Immature natural killer cell (primary cell): ENCODE measurements at regions not wholly inside any gene's neighbourhood (a gene's known extent, or its start where the extent isn't known, plus 50 kb on each side); places are given as distances from the start of the nearest gene placed in this dataset.
"Not testable (repeated sequence)": the region's sequence is repeated elsewhere in the genome, so short reads cannot be mapped to it uniquely, and the experiment has no call there.

ENCODE experiments used
- DNase-seq, 3 donors: peaks; one replicate each; pipeline ENCODE4 v3.0.0; 2022; ENCODE audit warnings: mixed read lengths in 1 of 3
- H3K27ac Mint-ChIP-seq, 6 donors: one replicate each; pipeline ENCODE4 v1.8.0; 2020; ENCODE audit warnings: mixed read lengths in 6 of 6, mild to moderate bottlenecking in 5 of 6, inconsistent platforms in 4 of 6, moderate library complexity in 3 of 6
- H3K27me3 Mint-ChIP-seq, 3 donors: one replicate each; pipeline ENCODE4 v1.8.0; 2020 to 2021; ENCODE audit warnings: low read depth in 3 of 3, mild to moderate bottlenecking in 3 of 3, mixed read lengths in 3 of 3, moderate library complexity in 3 of 3, inconsistent platforms in 1 of 3
- H3K36me3 Mint-ChIP-seq, 3 donors: one replicate each; pipeline ENCODE4 v1.8.0; 2020; ENCODE audit warnings: mixed read lengths in 3 of 3, inconsistent platforms in 2 of 3, mild to moderate bottlenecking in 2 of 3
- H3K4me1 Mint-ChIP-seq, 2 donors: one replicate each; pipeline ENCODE4 v1.8.0; 2020; ENCODE audit warnings: inconsistent platforms in 2 of 2, mild to moderate bottlenecking in 2 of 2, mixed read lengths in 2 of 2, moderate library complexity in 1 of 2
- H3K4me3 Mint-ChIP-seq, 5 donors: one replicate each; pipeline ENCODE4 v1.8.0; 2020; ENCODE audit warnings: mild to moderate bottlenecking in 5 of 5, mixed read lengths in 5 of 5, inconsistent platforms in 3 of 5, moderate library complexity in 3 of 5
- H3K9me3 Mint-ChIP-seq, 6 donors: one replicate each; pipeline ENCODE4 v1.8.0; 2020; ENCODE audit warnings: mild to moderate bottlenecking in 6 of 6, mixed read lengths in 6 of 6, inconsistent platforms in 4 of 6, moderate library complexity in 3 of 6

DNA sequence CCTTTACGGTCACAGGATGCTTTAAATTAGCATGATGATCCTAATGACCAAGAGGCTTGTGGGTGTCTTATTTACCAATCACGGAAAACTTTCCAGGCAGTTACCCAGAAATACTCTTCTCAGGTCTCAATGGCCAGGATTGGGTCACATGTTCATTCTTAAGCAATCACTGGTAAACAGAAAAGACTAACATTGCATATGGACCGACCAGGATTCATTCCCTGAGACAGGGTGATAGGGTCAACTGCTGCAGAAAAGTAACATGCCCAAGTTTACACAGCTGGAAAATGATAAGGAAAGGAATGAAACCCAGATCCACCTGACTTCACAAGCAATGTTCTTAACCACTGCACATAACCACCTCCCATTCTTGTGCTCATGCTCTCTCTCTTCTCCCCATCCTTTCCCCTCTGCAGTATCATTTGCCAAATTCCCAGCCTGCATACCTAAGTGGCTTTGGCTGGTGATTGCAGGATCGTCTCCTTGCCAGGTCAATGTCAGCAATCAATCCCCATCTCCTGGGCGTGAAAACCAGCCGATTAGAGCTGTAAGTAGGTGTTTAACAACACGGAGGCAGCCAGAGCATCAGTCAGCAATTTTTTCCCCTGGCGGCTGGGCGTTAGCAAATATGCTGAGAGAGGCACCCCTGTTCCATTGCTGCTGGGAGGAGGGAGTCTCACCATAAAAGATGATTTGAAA lies 219.4 kb downstream of the NMUR2 start:
- Mint-ChIP-seq H3K36me3 (no peaks in the 10 kb centered on the region), H3K4me3 (no peak overlapping the region), H3K27ac (no peak overlapping the region), H3K9me3 (peaks cover 0 to 11% (median 0%) of the 10 kb centered on the region in 6 donors), H3K27me3 (peaks cover 0 to 9% (median 9%) of the 10 kb centered on the region in 3 donors), H3K4me1 (no peaks in the 10 kb centered on the region)
- DNase-seq = no peak

GRCh38 chr5:152184266-152184665 lies 220.8 kb downstream of the NMUR2 start:
- no peaks in the 10 kb centered on the region for H3K36me3 Mint-ChIP-seq
- no peaks in the 10 kb centered on the region for H3K4me1 Mint-ChIP-seq

DNA sequence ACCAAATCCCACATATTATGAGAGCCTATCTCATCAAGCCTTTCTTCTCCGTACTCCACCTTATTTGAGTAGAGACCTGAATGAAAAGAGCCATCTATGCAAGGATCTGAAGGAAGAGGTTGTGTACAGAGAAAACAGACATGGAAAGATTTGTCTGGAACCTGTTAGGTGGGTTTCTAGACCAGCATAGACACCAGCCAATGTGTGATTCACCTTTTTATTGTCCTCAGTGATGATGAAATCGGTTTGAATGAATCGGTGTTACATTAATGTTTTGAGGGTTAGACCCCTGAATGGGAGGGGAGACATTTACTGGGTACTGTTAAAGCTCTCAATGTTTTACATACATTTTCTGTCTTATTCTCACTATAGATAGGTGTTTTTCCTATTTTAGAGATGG lies 223.6 kb downstream of the NMUR2 start:
- Mint-ChIP-seq H3K9me3 (peaks cover 0 to 10% (median 2%) of the 10 kb centered on the region in 6 donors), H3K27me3 (peaks cover 0 to 9% (median 6%) of the 10 kb centered on the region in 3 donors), H3K36me3 (no peaks in the 10 kb centered on the region), H3K27ac (no peak overlapping the region), H3K4me1 (no peaks in the 10 kb centered on the region), H3K4me3 (no peak overlapping the region)
- DNase-seq = no peak

More at GRCh38 chr5:152184266-152184665, 220.8 kb downstream of the NMUR2 start:
- no peak for DNase-seq
- Mint-ChIP-seq H3K4me3 (no peak overlapping the region), H3K27ac (no peak overlapping the region), H3K9me3 (peaks cover 0 to 11% (median 0%) of the 10 kb centered on the region in 6 donors), H3K27me3 (peaks cover 0 to 9% (median 9%) of the 10 kb centered on the region in 3 donors)

- Mint-ChIP-seq H3K4me3 (no peak overlapping the region), H3K27me3 (peaks cover 0 to 12% (median 5%) of the 10 kb centered on the region in 3 donors), H3K9me3 (peaks cover 0 to 10% (median 2%) of the 10 kb centered on the region in 6 donors), H3K4me1 (no peaks in the 10 kb centered on the region), H3K27ac (no peak overlapping the region), H3K36me3 (no peaks in the 10 kb centered on the region)
- DNase-seq = no peak
Measured at GRCh38 chr5:152178350-152178699, 226.8 kb downstream of the NMUR2 start.

- DNase-seq = no peak
- H3K4me1 Mint-ChIP-seq = no peaks in the 10 kb centered on the region
- peaks cover 0 to 12% (median 5%) of the 10 kb centered on the region in 3 donors for H3K27me3 Mint-ChIP-seq
- H3K27ac Mint-ChIP-seq = no peak overlapping the region
- no peaks in the 10 kb centered on the region for H3K36me3 Mint-ChIP-seq
- peaks cover 0 to 10% (median 2%) of the 10 kb centered on the region in 6 donors for H3K9me3 Mint-ChIP-seq
- H3K4me3 Mint-ChIP-seq = no peak overlapping the region
Measured at GRCh38 chr5:152177626-152178349, 227.3 kb downstream of the NMUR2 start.

DNA sequence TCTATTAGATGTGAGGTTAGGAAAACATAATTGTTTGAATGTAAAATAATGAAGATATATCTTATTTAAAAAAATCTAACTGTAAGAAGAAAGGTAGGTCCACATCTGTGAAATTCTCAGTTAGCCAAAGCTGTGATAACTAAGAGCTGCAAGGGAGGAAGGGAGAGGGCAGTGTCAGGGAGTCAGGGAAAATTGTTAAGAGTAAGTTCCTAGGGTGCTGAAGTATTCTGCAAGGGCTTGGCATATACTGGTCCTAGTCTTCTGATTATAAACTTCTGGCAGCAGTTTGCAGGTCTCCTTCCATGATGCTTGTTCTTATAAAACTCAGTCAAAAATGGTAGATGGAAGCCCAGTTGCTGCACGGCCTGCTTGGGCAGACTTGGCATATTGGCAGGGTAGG lies 233.2 kb downstream of the NMUR2 start:
- Mint-ChIP-seq H3K27ac (no peak overlapping the region), H3K27me3 (peaks cover 0 to 9% (median 5%) of the 10 kb centered on the region in 3 donors), H3K36me3 (no peaks in the 10 kb centered on the region), H3K4me3 (no peak overlapping the region), H3K4me1 (no peaks in the 10 kb centered on the region), H3K9me3 (no peaks in the 10 kb centered on the region)
- no peak for DNase-seq

DNA sequence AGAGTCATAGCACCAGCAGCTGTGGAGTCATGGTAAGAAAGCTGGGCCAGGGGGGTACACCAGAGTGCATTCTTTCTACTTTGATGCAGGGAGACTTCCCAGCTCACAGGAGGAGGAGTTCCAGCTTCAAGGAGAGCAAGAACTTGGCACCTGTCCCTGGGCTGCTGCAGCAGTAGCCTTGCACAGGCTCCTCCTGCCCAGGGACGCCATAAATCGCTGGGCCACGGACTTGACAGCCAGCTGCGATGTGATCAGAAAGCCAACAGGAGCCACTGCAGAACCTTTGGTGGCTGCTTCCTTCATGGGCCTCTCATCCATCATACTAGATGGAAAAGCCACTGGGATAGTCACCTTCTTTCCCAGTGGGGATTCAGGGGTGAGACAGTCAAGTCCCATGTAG lies 234.7 kb downstream of the NMUR2 start:
- H3K4me1 Mint-ChIP-seq = no peaks in the 10 kb centered on the region
- peaks cover 5% of the 10 kb centered on the region in 3 donors for H3K27me3 Mint-ChIP-seq
- DNase-seq = no peak
- H3K4me3 Mint-ChIP-seq = no peak overlapping the region
- no peak overlapping the region for H3K27ac Mint-ChIP-seq
- no peaks in the 10 kb centered on the region for H3K9me3 Mint-ChIP-seq
- H3K36me3 Mint-ChIP-seq = no peaks in the 10 kb centered on the region

DNA sequence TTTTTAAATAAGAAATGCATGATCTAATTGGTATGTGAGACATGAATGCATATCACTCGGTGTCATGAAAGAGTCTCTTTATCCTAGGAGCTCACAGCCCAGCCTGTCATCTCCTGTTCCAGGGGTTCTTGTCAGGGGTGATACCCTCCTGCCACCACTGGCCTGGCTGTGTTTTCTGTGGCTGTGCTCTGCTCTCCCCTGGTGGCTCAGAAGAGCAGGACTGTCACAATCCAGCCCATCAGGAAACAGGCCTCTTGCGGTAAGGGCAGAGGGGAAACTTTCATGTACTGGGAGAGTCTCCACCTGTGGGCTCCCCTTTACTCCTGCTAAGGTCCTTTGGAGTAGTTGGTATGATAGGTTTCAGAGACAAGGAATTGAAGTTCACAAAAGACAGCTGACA lies 240.2 kb upstream of the GLRA1 start:
- H3K27me3 Mint-ChIP-seq = peaks cover 0 to 5% (median 0%) of the 10 kb centered on the region in 3 donors
- H3K9me3 Mint-ChIP-seq = peaks cover 0 to 1% (median 0%) of the 10 kb centered on the region in 6 donors
- H3K27ac Mint-ChIP-seq = no peak overlapping the region
- H3K36me3 Mint-ChIP-seq = no peaks in the 10 kb centered on the region
- H3K4me3 Mint-ChIP-seq = no peak overlapping the region
- DNase-seq = no peak
- peaks cover 0 to 3% of the 10 kb centered on the region in 2 donors for H3K4me1 Mint-ChIP-seq

DNA sequence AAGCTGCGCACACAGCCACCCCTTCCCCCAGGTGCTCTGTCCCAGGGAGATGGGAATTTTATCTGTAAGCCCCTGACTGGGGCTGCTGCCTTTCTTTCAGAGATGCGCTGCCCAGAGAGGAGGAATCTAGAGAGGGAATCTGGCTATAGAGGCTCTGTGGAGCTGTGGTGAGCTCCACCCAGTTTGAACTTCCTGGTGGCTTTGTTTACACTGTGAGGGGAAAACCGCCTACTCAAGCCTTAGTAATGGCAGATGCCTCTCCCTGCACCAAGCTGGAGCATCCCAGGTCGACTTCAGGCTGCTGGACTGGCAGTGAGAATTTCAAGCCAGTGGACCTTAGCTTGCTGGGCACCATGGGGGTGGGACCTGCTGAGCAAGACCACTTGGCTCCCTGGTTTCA lies 235.2 kb upstream of the GLRA1 start:
- not testable (repeated sequence) for H3K9me3 Mint-ChIP-seq, H3K36me3 Mint-ChIP-seq, H3K4me1 Mint-ChIP-seq, H3K27me3 Mint-ChIP-seq, DNase-seq
- Mint-ChIP-seq H3K27ac (peak overlapping the region in 1 of 6 donors; percentile 63), H3K4me3 (peak overlapping the region in 1 of 5 donors; percentile 50)

GRCh38 chr5:152154452-152154851 lies 229.8 kb upstream of the GLRA1 start:
- H3K9me3 Mint-ChIP-seq, H3K4me3 Mint-ChIP-seq, H3K36me3 Mint-ChIP-seq, H3K27me3 Mint-ChIP-seq, H3K4me1 Mint-ChIP-seq, DNase-seq, H3K27ac Mint-ChIP-seq: not testable (repeated sequence)

GRCh38 chr5:152151940-152152339 lies 227.3 kb upstream of the GLRA1 start:
- Mint-ChIP-seq H3K27ac (no peak overlapping the region), H3K9me3 (peaks cover 0 to 4% (median 3%) of the 10 kb centered on the region in 6 donors), H3K4me3 (no peak overlapping the region), H3K36me3 (no peaks in the 10 kb centered on the region), H3K4me1 (no peaks in the 10 kb centered on the region), H3K27me3 (peaks cover 0 to 2% (median 0%) of the 10 kb centered on the region in 3 donors)
- DNase-seq = no peak

DNA sequence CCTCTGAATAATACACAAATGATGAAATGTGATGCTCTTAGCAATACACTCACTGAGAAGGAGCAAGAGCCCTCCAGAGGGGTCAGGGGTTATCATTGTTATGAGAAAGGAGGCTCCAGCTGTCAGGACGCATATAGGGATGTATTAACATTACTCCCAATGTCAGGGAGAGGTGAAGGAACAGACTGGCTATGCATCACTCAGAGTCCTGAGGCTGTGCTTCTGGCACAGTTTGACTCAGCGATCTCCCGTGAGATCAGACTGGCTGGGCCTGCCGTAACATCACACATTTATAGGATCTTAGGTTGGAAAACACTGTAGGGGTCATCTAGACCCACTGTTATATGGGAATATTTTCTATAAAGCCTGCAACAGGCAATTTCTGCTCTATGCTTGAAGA lies 226.5 kb upstream of the GLRA1 start:
- no peak for DNase-seq
- H3K27ac Mint-ChIP-seq = no peak overlapping the region
- peaks cover 0 to 4% (median 0%) of the 10 kb centered on the region in 3 donors for H3K27me3 Mint-ChIP-seq
- H3K4me1 Mint-ChIP-seq = no peaks in the 10 kb centered on the region
- H3K4me3 Mint-ChIP-seq = no peak overlapping the region
- H3K36me3 Mint-ChIP-seq = no peaks in the 10 kb centered on the region
- peaks cover 0 to 4% (median 1%) of the 10 kb centered on the region in 6 donors for H3K9me3 Mint-ChIP-seq

DNA sequence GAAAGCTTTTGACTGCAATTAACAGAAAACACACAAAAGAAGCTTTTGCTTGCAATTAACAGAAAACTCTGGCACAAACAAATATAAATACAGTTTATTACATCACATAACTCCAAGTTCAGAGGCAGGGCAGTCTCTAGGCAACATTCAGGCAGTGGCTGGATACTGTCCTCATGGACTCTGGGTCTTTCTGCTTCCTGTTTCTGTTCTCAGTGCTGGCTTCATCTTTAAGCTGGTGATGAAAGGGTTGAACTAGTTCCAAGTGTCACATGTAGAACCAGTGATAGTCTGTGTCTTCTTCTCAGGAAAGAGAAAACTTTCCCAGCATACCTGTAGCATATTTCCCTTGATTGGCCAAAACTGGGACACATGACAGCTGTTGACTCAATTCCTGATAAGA lies 222.6 kb upstream of the GLRA1 start:
- no peaks in the 10 kb centered on the region for H3K4me1 Mint-ChIP-seq
- H3K36me3 Mint-ChIP-seq = no peaks in the 10 kb centered on the region
- no peak overlapping the region for H3K4me3 Mint-ChIP-seq
- no peak for DNase-seq
- H3K27ac Mint-ChIP-seq = no peak overlapping the region
- no peaks in the 10 kb centered on the region for H3K9me3 Mint-ChIP-seq
- peaks cover 0 to 2% (median 2%) of the 10 kb centered on the region in 3 donors for H3K27me3 Mint-ChIP-seq

- Mint-ChIP-seq H3K4me3 (no peak overlapping the region), H3K36me3 (no peaks in the 10 kb centered on the region), H3K27me3 (peaks cover 0 to 2% (median 2%) of the 10 kb centered on the region in 3 donors), H3K4me1 (no peaks in the 10 kb centered on the region), H3K27ac (no peak overlapping the region), H3K9me3 (no peaks in the 10 kb centered on the region)
- DNase-seq = no peak
Measured at GRCh38 chr5:152146566-152146965, 221.9 kb upstream of the GLRA1 start.
